Loucy (cell line): ENCODE measurements at regions not wholly inside any gene's neighbourhood (a gene's known extent, or its start where the extent isn't known, plus 50 kb on each side); places are given as distances from the start of the nearest gene placed in this dataset.

Source experiments
- CTCF ChIP-seq: fragments of 200-600 bp; sonication (generic); conservative IDR thresholded peaks from 2 replicates; pipeline ENCODE4 v1.5.1; 2014; ENCODE audit warnings: mild to moderate bottlenecking, antibody characterized with exemption, low read length
- EZH2phosphoT487 ChIP-seq: fragments of 200-600 bp; IDR thresholded peaks from 2 replicates; pipeline ENCODE4 v1.6.1; 2018; ENCODE audit warnings: antibody characterized with exemption, mild to moderate bottlenecking, moderate library complexity, borderline replicate concordance

- TF ChIP-seq CTCF (no peak), EZH2phosphoT487 (no peak)
Measured at GRCh38 chr5:152584103-152584502, 179.0 kb upstream of the NMUR2 start.
